ENCODE measurements at regions not wholly inside any gene's neighbourhood (a gene's known extent, or its start where the extent isn't known, plus 50 kb on each side); places are given as distances from the start of the nearest gene placed in this dataset.

- Histone ChIP-seq H3K4me3 (no peak overlapping the region), H3K36me3 (ENCODE audit: low read depth) (no peaks in the 10 kb centered on the region), H3K9me2 (ENCODE audit: insufficient read depth) (no peaks in the 10 kb centered on the region), H3K79me2 (ENCODE audit: low read depth) (no peaks in the 10 kb centered on the region), H2AFZ (no peak overlapping the region), H3K4me1 (replicated peaks; ENCODE audit: insufficient read depth) (peaks cover 12% of the 10 kb centered on the region), H3K27ac (no peak overlapping the region), H3K4me2 (no peak overlapping the region), H4K20me1 (ENCODE audit: insufficient read depth) (no peaks in the 10 kb centered on the region), H3F3A (ENCODE audit: insufficient read depth, low read depth) (peaks cover 10% of the 10 kb centered on the region; the same call in 1 of the 2 replicates), H3K9me3 (ENCODE audit: insufficient read depth, low read depth) (no peaks in the 10 kb centered on the region), H3K27me3 (ENCODE audit: insufficient read depth, low read depth) (no peaks in the 10 kb centered on the region)
- TF ChIP-seq CTCF (conservative IDR thresholded peaks at IDR 0.05) (no peak), EZH2 (IDR thresholded peaks at IDR 0.05; ENCODE audit: low read depth) (no peak)
- no TSS peak for BruUV-seq (replicated peaks)
- no peak for DNase-seq
- intact Hi-C loops (cut with micrococcal nuclease; ENCODE audit: unreplicated experiment): loop anchor here (5.0 to 10.0 kb wide), 4 partner anchors 47 to 307 kb away; no protein-coding TSS in a partner anchor
- POLR2A ChIA-PET (ENCODE audit: unreplicated experiment): no interaction called here
- CTCF ChIA-PET: no interaction called here
Measured at GRCh38 chr9:86794391-86795046, 152.8 kb downstream of the GAS1 start.

GRCh38 chr9:86792136-86792535, 155.2 kb downstream of the GAS1 start:
- CTCF ChIA-PET: interaction anchor here (0.8 kb wide), 1 partner anchor 50 kb away, joined by 3 read pairs; no protein-coding TSS in a partner anchor
- Histone ChIP-seq H3K27me3 (ENCODE audit: insufficient read depth, low read depth) (no peaks in the 10 kb centered on the region), H3K4me3 (no peak overlapping the region), H3K4me1 (replicated peaks; ENCODE audit: insufficient read depth) (peaks cover 12% of the 10 kb centered on the region), H3K79me2 (ENCODE audit: low read depth) (no peaks in the 10 kb centered on the region), H3K9me3 (ENCODE audit: insufficient read depth, low read depth) (no peaks in the 10 kb centered on the region), H2AFZ (no peak overlapping the region), H3K9me2 (ENCODE audit: insufficient read depth) (no peaks in the 10 kb centered on the region), H3K27ac (peak overlapping the region; percentile 42; the same call in 1 of the 2 replicates), H3F3A (ENCODE audit: insufficient read depth, low read depth) (peaks cover 10% of the 10 kb centered on the region; the same call in 1 of the 2 replicates), H3K4me2 (0 out of 2 replicates have a peak overlapping the region, but pooled peaks have one; percentile 15), H3K36me3 (ENCODE audit: low read depth) (no peaks in the 10 kb centered on the region), H4K20me1 (ENCODE audit: insufficient read depth) (no peaks in the 10 kb centered on the region)
- DNase-seq: peak; percentile 48 to 78
- intact Hi-C loops (cut with micrococcal nuclease; ENCODE audit: unreplicated experiment): loop anchor here (5.0 to 10.0 kb wide), 4 partner anchors 45 to 305 kb away; no protein-coding TSS in a partner anchor
- POLR2A ChIA-PET (ENCODE audit: unreplicated experiment): no interaction called here
- no TSS peak for BruUV-seq (replicated peaks)
- TF ChIP-seq CTCF (conservative IDR thresholded peaks at IDR 0.05) (no peak), EZH2 (IDR thresholded peaks at IDR 0.05; ENCODE audit: low read depth) (no peak)

- Histone ChIP-seq H4K20me1 (ENCODE audit: insufficient read depth) (no peaks in the 10 kb centered on the region), H3K4me3 (no peak overlapping the region), H3K4me1 (replicated peaks; ENCODE audit: insufficient read depth) (peaks cover 12% of the 10 kb centered on the region), H3K9me2 (ENCODE audit: insufficient read depth) (no peaks in the 10 kb centered on the region), H3K79me2 (ENCODE audit: low read depth) (no peaks in the 10 kb centered on the region), H3F3A (ENCODE audit: insufficient read depth, low read depth) (peaks cover 10% of the 10 kb centered on the region; the same call in 1 of the 2 replicates), H3K9me3 (ENCODE audit: insufficient read depth, low read depth) (no peaks in the 10 kb centered on the region), H3K4me2 (no peak overlapping the region), H3K27me3 (ENCODE audit: insufficient read depth, low read depth) (no peaks in the 10 kb centered on the region), H3K27ac (no peak overlapping the region), H3K36me3 (ENCODE audit: low read depth) (no peaks in the 10 kb centered on the region), H2AFZ (no peak overlapping the region)
- TF ChIP-seq EZH2 (IDR thresholded peaks at IDR 0.05; ENCODE audit: low read depth): no peak
- TF ChIP-seq CTCF (conservative IDR thresholded peaks at IDR 0.05): no peak
- ChIA-PET CTCF (no interaction called here), POLR2A (ENCODE audit: unreplicated experiment) (interaction anchor here (0.6 kb wide), 1 partner anchor 46 kb away, joined by 3 read pairs; no protein-coding TSS in a partner anchor)
- intact Hi-C loops (cut with micrococcal nuclease; ENCODE audit: unreplicated experiment): loop anchor here (5.0 to 10.0 kb wide), 4 partner anchors 44 to 304 kb away; no protein-coding TSS in a partner anchor
- no TSS peak for BruUV-seq (replicated peaks)
- no peak for DNase-seq
Measured at GRCh38 chr9:86790805-86791204, 156.5 kb downstream of the GAS1 start.

Measured in PC-9 (cell line).